Cortex of kidney (tissue), 1 donor: ENCODE measurements at regions not wholly inside any gene's neighbourhood (a gene's known extent, or its start where the extent isn't known, plus 50 kb on each side); places are given as distances from the start of the nearest gene placed in this dataset.

Experiments used
- DNase-seq: peaks from one replicate; lab custom pipeline; 2025; lab: John Stamatoyannopoulos, UW

- DNase-seq: no peak
Observed at GRCh38 chr12:124395284-124395752, 100.4 kb downstream of the RFLNA start.

DNA sequence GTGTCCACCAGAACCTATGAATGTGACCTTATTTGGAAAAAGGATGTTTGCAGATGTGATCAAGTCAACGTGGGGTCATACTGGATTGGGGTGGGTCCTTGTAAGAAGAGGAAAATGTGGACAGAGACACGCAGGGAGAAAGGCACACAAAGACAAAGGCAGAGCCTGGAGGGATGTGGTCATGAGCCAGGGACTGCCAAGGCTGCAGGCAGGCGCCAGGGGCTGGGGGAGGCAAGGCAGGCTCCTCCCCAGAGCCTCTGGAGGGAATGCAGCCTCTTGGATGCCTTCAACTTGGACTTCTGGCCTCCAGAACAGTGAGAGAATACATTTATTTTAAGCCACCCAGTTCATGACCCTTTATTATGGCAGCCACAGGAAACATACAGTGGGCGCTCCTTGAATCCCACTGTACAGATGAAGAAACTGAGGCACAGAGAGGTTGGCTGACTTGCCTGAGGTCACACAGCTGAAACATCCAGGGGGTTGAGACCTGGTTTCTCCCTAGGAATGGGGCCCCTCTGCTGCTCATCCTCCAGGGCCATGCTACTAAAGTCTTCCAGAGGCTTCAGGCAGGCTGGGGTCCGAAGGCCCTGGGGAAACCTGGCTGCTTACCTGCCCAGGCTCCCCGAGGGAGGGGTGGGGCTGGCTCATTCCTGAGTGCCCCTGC lies 99.7 kb downstream of the RFLNA start:
- DNase-seq: no peak

DNA sequence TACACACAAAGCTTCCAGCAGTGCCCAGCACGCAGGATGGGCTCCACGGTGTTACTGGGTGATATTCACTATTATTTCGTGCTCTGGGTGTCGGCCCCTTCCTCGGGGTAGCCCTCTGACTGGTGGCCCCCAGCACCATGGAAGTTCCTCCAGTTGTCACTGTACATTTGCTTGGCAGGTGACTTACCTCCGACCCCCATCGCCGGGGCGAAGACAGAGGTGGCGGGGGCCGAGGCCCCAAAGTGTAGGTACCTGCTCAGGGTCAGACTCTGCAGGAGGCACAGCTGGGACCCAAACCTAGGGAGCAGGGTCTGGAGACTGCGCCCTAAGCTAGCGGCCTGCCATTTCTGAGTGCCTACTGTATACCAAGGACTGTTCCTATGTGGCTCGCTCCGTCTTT lies 98.9 kb downstream of the RFLNA start:
- DNase-seq: no peak

GRCh38 chr12:124393414-124393790 lies 98.5 kb downstream of the RFLNA start:
- no peak for DNase-seq

DNA sequence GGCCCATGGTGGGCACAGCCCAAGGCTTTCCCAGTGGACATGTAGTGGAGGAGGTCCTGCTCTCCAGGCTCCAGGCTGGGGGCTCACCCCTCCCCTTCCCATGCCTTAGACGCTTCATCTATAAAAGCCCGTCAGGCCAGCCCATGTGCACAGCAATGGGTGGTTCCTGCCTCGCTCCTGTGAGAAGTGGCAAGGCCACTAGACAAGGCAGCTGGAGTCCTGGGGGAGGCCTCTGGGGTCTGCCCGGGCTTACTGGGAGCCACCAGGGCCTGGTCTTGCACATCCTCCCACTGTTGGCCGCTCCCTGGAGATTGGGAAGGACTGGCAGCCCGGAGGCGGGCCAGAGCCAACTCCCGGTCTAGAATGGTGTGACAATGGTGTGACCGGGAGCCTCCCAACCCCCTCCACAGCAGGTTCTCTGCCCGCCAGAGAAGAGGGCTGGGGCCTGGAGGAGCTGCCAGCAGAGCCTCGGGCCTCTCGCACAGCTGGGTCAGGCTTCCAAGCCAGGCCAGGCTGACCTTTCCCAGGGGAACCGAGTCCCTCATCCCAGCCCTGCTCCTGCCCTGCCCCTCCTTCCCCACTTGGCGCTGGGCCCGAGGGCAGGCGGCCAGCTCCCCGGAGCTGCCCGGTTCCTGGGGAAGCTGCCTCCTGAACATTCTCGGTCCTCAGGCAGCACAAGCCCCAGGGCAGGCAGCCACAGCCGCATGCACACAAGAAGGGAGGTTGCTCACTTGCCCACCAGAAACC lies 97.9 kb downstream of the RFLNA start:
- peak; percentile 49 for DNase-seq

DNA sequence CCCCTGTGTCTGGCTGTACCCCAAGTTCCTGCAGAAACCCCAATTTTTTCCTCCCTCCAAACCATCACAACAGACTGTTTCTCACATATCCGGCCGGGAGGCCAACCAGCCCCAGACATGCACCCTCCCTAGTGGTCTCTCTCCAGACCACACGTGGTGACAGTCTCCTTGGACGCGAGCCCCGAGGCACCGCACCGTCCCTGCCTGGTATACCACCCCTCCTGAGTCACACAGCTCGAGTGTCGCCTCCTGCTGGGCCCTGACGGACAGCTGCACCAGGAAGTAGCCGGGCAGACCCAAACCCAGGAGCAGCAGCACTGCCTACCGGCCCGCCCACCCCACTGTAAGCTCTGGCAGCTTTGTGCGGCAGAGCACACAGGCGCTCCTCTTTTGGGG lies 97.4 kb downstream of the RFLNA start:
- no peak for DNase-seq

- no peak for DNase-seq
Observed at GRCh38 chr12:124391340-124392261, 96.7 kb downstream of the RFLNA start.

DNA sequence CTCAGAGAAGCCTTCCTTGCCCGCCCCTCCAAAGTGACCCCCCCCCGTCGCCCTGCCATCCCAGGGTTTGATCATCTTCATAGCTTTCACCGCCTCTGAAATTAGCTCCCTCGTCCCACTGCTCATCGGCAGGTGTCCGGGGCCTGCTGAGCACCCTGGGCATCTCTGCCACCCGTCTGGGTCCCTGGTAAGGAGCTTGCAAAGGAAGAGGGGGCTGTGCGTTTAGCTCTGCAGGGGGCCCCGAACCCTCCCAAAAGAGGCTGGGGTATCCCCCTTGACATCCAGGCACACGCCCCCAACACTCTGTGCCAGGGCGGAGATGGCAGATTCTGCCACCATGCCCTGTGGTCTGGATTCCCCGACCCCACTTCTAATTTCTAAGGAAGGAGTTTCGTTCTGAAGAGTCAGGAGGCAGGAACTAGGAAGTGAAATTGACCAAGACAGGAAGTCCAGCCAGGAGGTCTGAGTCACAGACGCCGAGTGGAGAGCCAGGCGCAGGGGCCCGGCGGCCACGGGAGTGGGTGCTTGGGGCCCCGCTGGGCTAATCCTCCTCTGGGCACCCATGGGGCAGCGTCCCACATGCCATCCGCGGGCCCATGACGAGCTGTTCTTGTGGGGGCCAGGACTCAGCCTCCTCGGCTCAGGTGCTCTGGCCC lies 95.7 kb downstream of the RFLNA start:
- DNase-seq: no peak

GRCh38 chr12:124389725-124390441 lies 95.0 kb downstream of the RFLNA start:
- no peak for DNase-seq

DNA sequence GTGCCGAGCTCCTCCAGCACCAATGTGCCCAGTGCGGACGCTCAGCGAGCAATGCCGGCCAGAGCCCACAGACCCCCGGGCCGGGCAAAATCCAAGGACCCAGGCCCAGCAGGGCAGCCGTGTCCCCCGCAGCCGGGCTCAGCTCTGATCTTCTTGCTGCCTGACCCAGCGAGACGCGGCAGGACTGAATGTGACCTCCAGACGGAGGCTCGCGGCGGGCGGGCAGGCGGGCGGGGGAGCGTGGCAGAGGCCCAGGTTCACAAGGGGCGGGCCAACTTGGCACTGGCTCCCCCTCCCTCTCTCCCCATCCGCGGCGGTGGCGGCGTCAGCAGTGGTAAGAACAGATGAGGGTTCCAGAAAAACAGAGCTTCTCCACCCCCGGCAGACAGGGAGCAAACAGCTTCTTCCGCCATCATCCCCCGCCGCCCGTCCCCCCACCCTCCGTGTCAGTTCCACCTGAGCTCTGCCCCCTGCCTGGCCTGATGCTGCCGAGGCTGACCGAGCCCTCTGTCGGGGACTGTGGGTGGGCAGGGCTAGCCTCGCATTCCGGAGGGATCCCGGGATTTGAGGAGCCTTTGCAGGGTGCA lies 94.3 kb downstream of the RFLNA start:
- no peak for DNase-seq

GRCh38 chr12:124388679-124389137 lies 93.8 kb downstream of the RFLNA start:
- DNase-seq: no peak

DNA sequence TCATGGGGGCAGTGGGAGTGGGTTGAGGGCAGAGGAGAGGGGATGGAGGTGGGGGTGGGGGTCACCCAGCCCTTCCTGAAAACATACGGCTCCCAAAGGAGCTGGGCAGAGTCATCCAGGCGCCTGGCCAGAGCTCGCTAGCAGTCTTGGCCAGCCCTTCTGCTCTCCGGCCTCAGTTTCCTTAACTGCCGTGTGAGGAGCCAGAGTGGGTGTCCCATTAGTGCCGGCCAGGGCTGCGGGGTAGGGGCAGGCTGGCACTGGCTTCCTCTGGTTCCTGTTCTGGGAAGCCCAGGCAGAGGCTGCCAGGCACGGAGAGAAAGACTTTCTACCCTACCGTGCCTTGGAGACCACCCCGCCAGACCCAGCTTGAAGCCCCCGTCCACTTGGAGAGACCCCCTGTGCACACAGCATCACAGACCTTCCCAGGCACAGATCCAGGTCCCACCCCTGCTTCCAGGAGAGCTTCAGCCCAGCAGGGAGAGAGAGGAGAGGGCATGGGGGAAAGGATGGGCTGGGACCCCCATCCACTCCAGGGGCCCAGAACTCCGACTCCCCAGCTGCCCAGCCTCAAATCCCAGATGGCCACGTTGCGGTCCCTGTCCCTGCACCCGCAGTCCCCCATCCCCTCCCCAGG lies 93.3 kb downstream of the RFLNA start:
- no peak for DNase-seq

GRCh38 chr12:124387528-124387911 lies 92.6 kb downstream of the RFLNA start:
- no peak for DNase-seq

GRCh38 chr12:124386661-124387527 lies 92.0 kb downstream of the RFLNA start:
- no peak for DNase-seq

DNA sequence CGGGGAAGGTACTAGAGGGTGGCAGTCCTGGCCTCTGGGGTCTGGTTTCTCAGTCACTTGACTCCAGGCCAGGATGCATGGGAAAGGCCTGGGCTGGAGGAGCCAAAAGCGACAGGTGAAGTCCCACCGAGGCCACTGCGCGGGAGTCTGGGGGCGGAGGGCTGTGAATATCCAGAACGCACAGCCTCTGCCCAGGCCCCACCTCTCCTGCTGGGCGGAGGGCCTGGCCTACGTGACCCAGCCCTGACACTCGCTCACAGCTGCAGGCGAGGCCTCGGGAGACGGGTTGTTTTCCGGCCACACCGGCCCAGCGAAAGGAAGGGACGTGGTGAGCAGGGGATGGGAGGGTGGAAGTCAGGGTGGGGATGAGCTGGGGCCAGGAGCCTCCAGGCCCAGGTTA lies 91.2 kb downstream of the RFLNA start:
- DNase-seq: no peak

DNA sequence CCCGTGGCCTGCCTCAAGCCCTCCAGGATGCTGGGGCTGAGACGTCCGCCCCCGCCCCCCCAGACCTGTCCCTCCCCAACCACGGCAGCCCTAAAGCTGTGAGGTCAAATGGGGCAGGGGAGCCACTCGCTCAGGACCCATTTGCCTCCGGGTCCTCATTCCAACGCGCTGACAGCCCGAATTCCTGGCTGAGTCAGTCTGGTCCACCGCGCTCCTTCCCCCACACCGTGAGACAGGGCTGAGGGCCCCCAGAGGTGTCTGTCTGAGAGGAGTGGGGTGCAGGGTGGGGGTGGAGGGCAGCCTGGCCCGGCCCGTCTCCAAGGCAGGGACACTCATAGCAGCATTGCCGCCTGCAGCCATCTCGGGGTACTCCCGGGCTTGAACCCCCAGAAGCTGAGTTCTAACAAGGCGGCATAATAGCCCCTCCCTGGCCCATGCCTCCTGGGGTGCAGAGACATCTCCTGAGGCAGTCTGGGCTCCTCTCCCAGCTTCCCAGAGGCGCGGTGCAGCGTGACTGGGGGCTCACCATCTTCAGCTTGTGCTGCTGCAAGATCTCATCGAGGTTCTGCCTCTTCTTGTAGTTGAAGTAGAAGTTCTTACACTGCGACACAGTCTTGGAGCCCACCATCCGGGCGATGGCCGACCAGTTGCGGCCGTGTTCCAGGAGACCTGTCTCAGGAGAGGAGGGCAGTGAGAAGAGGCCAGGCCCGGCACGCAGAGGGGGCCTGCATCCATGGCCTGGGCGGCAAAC lies 90.5 kb downstream of the RFLNA start:
- DNase-seq: no peak

- no peak for DNase-seq
Observed at GRCh38 chr12:124384299-124384894, 89.5 kb downstream of the RFLNA start.

DNA sequence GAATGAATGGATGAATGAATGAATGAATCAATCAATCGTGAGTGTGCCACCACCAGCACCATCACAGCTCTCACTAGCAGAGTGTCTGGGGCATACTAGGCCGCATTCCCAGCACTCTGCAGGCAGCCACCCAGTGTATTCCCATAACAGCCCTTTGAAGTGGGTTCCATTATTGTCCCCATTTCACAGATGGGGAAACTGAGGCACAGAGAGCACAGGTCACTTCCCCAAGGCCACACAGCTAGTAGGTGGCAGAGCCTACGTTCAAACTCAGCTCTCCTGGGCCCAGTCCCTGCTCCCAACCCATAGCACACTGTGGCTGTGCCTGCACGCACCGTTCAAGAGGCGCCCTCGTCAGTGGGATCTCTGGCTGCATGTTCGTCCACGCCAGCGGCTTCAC lies 88.1 kb downstream of the RFLNA start:
- DNase-seq: no peak
